GM21737 (cell line): ENCODE measurements at regions not wholly inside any gene's neighbourhood (a gene's known extent, or its start where the extent isn't known, plus 50 kb on each side); places are given as distances from the start of the nearest gene placed in this dataset.
"Not testable (repeated sequence)": the region's sequence is repeated elsewhere in the genome, so short reads cannot be mapped to it uniquely, and the experiment has no call there.

ENCODE experiments used
- ATAC-seq: cut with Tn5 transposase; IDR thresholded peaks from one replicate; pipeline ENCODE4 v1.9.1; 2021; ENCODE audit warnings: mild to moderate bottlenecking, moderate library complexity; ENCODE audit not compliant: unreplicated experiment

- ATAC-seq = no peak
Measured at GRCh38 chr13:105762096-105762495, 773.4 kb downstream of the EFNB2 start.

- no peak for ATAC-seq
Measured at GRCh38 chr13:105758918-105759860, 776.3 kb downstream of the EFNB2 start.

- ATAC-seq = no peak
Measured at GRCh38 chr13:105740739-105741138, 794.7 kb downstream of the EFNB2 start.

- no peak for ATAC-seq
Measured at GRCh38 chr13:105737688-105738087, 797.8 kb downstream of the EFNB2 start.

GRCh38 chr13:105735281-105735680 lies 800.2 kb downstream of the EFNB2 start:
- no peak for ATAC-seq

- ATAC-seq = no peak
Measured at GRCh38 chr13:105732806-105733529, 802.5 kb downstream of the EFNB2 start.

- no peak for ATAC-seq
Measured at GRCh38 chr13:105725887-105726286, 809.6 kb downstream of the EFNB2 start.

- no peak for ATAC-seq
Measured at GRCh38 chr13:105721016-105721415, 814.4 kb downstream of the EFNB2 start.

- no peak for ATAC-seq
Measured at GRCh38 chr13:105719859-105720258, 815.6 kb downstream of the EFNB2 start.

- no peak for ATAC-seq
Measured at GRCh38 chr13:105709181-105709580, 826.3 kb downstream of the EFNB2 start.

GRCh38 chr13:105703843-105704242 lies 831.6 kb downstream of the EFNB2 start:
- ATAC-seq = no peak

- no peak for ATAC-seq
Measured at GRCh38 chr13:105702441-105702840, 833.0 kb downstream of the EFNB2 start.

- no peak for ATAC-seq
Measured at GRCh38 chr13:105692769-105693168, 842.7 kb downstream of the EFNB2 start.

GRCh38 chr13:105684216-105684615 lies 851.2 kb downstream of the EFNB2 start:
- ATAC-seq = no peak

GRCh38 chr13:105679838-105680237 lies 855.6 kb downstream of the EFNB2 start:
- ATAC-seq = no peak

- no peak for ATAC-seq
Measured at GRCh38 chr13:105678072-105678471, 857.4 kb downstream of the EFNB2 start.

- ATAC-seq = no peak
Measured at GRCh38 chr13:105672881-105673280, 862.6 kb downstream of the EFNB2 start.

GRCh38 chr13:105671131-105671530 lies 864.3 kb downstream of the EFNB2 start:
- ATAC-seq = not testable (repeated sequence)

GRCh38 chr13:105670179-105670990 lies 865.1 kb downstream of the EFNB2 start:
- no peak for ATAC-seq

- ATAC-seq = no peak
Measured at GRCh38 chr13:105665284-105665683, 870.2 kb downstream of the EFNB2 start.

GRCh38 chr13:105663182-105663581 lies 872.3 kb downstream of the EFNB2 start:
- ATAC-seq = no peak
